ENCODE measurements at regions not wholly inside any gene's neighbourhood (a gene's known extent, or its start where the extent isn't known, plus 50 kb on each side); places are given as distances from the start of the nearest gene placed in this dataset.

- no peak for TF ChIP-seq POLR2AphosphoS5 (IDR thresholded peaks at IDR 0.05; ENCODE audit: low read depth, low read length)
- TF ChIP-seq POLR2A (IDR thresholded peaks at IDR 0.05; ENCODE audit: low read depth, low read length): no peak
These were observed 180.1 kb upstream of the SOX4 start for GRCh38 chr6:21413428-21413827.
